DND-41 (cell line): ENCODE measurements at regions not wholly inside any gene's neighbourhood (a gene's known extent, or its start where the extent isn't known, plus 50 kb on each side); places are given as distances from the start of the nearest gene placed in this dataset.

ENCODE experiments used
- EZH2 ChIP-seq: IDR thresholded peaks from 3 replicates; pipeline ENCODE4 v1.6.1; 2012; ENCODE audit warnings: borderline replicate concordance, low read depth, mild to moderate bottlenecking, moderate library complexity, low read length, inconsistent platforms; ENCODE audit not compliant: severe bottlenecking
- TF ChIP-seq, protein P1 (sequence below): IDR thresholded peaks from 2 replicates; pipeline ENCODE4 v1.5.1; 2012; ENCODE audit warnings: borderline replicate concordance, low read length, moderate library complexity, mild to moderate bottlenecking; ENCODE audit not compliant: poor library complexity, severe bottlenecking; ENCODE audit errors: extremely low read depth

DNA sequence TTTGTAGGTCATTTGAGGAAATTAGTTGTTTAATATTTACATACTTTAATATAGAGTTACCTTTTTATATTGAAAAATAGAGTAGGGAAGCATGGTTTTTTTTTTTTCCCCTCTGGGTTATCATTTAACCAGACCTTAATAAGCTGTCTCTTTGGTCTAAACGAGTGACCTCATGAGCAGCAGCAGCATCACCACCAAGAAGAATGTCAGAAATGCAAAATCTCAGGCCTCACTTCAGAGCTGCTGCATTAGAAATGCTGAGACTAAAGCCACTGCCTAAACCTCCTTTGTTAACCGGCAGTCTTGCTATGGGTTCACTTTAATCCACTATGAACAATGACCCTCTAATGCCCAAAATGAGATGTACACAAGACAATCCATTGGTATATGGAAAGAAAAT lies 733.7 kb upstream of the FAM98A start:
- TF ChIP-seq, protein P1, sequence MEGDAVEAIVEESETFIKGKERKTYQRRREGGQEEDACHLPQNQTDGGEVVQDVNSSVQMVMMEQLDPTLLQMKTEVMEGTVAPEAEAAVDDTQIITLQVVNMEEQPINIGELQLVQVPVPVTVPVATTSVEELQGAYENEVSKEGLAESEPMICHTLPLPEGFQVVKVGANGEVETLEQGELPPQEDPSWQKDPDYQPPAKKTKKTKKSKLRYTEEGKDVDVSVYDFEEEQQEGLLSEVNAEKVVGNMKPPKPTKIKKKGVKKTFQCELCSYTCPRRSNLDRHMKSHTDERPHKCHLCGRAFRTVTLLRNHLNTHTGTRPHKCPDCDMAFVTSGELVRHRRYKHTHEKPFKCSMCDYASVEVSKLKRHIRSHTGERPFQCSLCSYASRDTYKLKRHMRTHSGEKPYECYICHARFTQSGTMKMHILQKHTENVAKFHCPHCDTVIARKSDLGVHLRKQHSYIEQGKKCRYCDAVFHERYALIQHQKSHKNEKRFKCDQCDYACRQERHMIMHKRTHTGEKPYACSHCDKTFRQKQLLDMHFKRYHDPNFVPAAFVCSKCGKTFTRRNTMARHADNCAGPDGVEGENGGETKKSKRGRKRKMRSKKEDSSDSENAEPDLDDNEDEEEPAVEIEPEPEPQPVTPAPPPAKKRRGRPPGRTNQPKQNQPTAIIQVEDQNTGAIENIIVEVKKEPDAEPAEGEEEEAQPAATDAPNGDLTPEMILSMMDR = no peak
- no peak for TF ChIP-seq EZH2
